ENCODE measurements at regions not wholly inside any gene's neighbourhood (a gene's known extent, or its start where the extent isn't known, plus 50 kb on each side); places are given as distances from the start of the nearest gene placed in this dataset.

GRCh38 chr4:167623241-167623572 lies 388.9 kb upstream of the SPOCK3 start:
- Histone ChIP-seq H3K4me1 (ENCODE audit: control insufficient read depth, extremely low read depth, insufficient read depth, low read length) (no peaks in the 10 kb centered on the region), H3K4me3 (ENCODE audit: control insufficient read depth in 2 of 3, extremely low read depth in 1 of 3, insufficient read depth in 2 of 3, low read depth in 1 of 3, low read length in 3 of 3) (no peak overlapping the region), H3K36me3 (ENCODE audit: control insufficient read depth in 2 of 2, extremely low read depth in 1 of 2, insufficient read depth in 2 of 2, low read length in 2 of 2) (no peaks in the 10 kb centered on the region), H3K9me3 (ENCODE audit: control insufficient read depth, low read depth, low read length) (no peaks in the 10 kb centered on the region), H4K20me1 (ENCODE audit: control insufficient read depth, extremely low read depth, insufficient read depth, low read length) (no peaks in the 10 kb centered on the region), H3K27me3 (ENCODE audit: control insufficient read depth, extremely low read depth, insufficient read depth, low read length) (no peaks in the 10 kb centered on the region), H3K79me2 (ENCODE audit: control insufficient read depth, insufficient read depth, low read length) (no peaks in the 10 kb centered on the region), H3K9ac (ENCODE audit: control insufficient read depth, extremely low read depth, insufficient read depth, low read length) (no peak overlapping the region), H3K4me2 (ENCODE audit: control insufficient read depth, extremely low read depth, insufficient read depth, low read depth, low read length) (no peak overlapping the region), H3K9me1 (ENCODE audit: control insufficient read depth, extremely low read depth, insufficient read depth, low read length) (no peaks in the 10 kb centered on the region), H3K27ac (ENCODE audit: control insufficient read depth, insufficient read depth, low read length) (no peak overlapping the region), H2AFZ (ENCODE audit: control insufficient read depth, low read length) (no peak overlapping the region)
- dilution Hi-C loops (cut with MboI; ENCODE audit: extremely low pct_ligation_motif_present, low sequenced_read_pairs), result no loop called here
- DNase-seq (ENCODE audit: low read depth, low spot score) (no peak), FAIRE-seq (no peak)
- TF ChIP-seq CTCF (optimal IDR thresholded peaks at IDR 0.05 in 1 of 3, IDR thresholded peaks at IDR 0.05 in 1 of 3, conservative IDR thresholded peaks at IDR 0.05 in 1 of 3; ENCODE audit: extremely low read depth in 1 of 3, insufficient read depth in 2 of 3, low read length in 3 of 3), result no peak
- TF ChIP-seq EZH2 (IDR thresholded peaks at IDR 0.05; ENCODE audit: low read length), result no peak

GRCh38 chr4:167629272-167629671 lies 395.0 kb upstream of the SPOCK3 start:
- TF ChIP-seq EZH2 (IDR thresholded peaks at IDR 0.05; ENCODE audit: low read length) (no peak), CTCF (optimal IDR thresholded peaks at IDR 0.05 in 1 of 3, IDR thresholded peaks at IDR 0.05 in 1 of 3, conservative IDR thresholded peaks at IDR 0.05 in 1 of 3; ENCODE audit: extremely low read depth in 1 of 3, insufficient read depth in 2 of 3, low read length in 3 of 3) (no peak)
- Histone ChIP-seq H3K9ac (ENCODE audit: control insufficient read depth, extremely low read depth, insufficient read depth, low read length) (no peak overlapping the region), H4K20me1 (ENCODE audit: control insufficient read depth, extremely low read depth, insufficient read depth, low read length) (no peaks in the 10 kb centered on the region), H3K79me2 (ENCODE audit: control insufficient read depth, insufficient read depth, low read length) (no peaks in the 10 kb centered on the region), H3K9me3 (ENCODE audit: control insufficient read depth, low read depth, low read length) (no peaks in the 10 kb centered on the region), H3K27ac (ENCODE audit: control insufficient read depth, insufficient read depth, low read length) (no peak overlapping the region), H3K4me2 (ENCODE audit: control insufficient read depth, extremely low read depth, insufficient read depth, low read depth, low read length) (no peak overlapping the region), H3K4me3 (ENCODE audit: control insufficient read depth in 2 of 3, extremely low read depth in 1 of 3, insufficient read depth in 2 of 3, low read depth in 1 of 3, low read length in 3 of 3) (no peak overlapping the region), H3K4me1 (ENCODE audit: control insufficient read depth, extremely low read depth, insufficient read depth, low read length) (no peaks in the 10 kb centered on the region), H2AFZ (ENCODE audit: control insufficient read depth, low read length) (no peak overlapping the region), H3K36me3 (ENCODE audit: control insufficient read depth in 2 of 2, extremely low read depth in 1 of 2, insufficient read depth in 2 of 2, low read length in 2 of 2) (no peaks in the 10 kb centered on the region), H3K27me3 (ENCODE audit: control insufficient read depth, extremely low read depth, insufficient read depth, low read length) (no peaks in the 10 kb centered on the region), H3K9me1 (ENCODE audit: control insufficient read depth, extremely low read depth, insufficient read depth, low read length) (no peaks in the 10 kb centered on the region)
- FAIRE-seq (no peak), DNase-seq (ENCODE audit: low read depth, low spot score) (no peak)
- dilution Hi-C loops (cut with MboI; ENCODE audit: extremely low pct_ligation_motif_present, low sequenced_read_pairs), result no loop called here

Measured in keratinocyte (primary cell).